ENCODE measurements at regions not wholly inside any gene's neighbourhood (a gene's known extent, or its start where the extent isn't known, plus 50 kb on each side); places are given as distances from the start of the nearest gene placed in this dataset.

GRCh38 chr10:78893217-78893616, 175.5 kb upstream of the ZMIZ1 start:
- Mint-ChIP-seq H3K27me3 (peaks cover 5% of the 10 kb centered on the region), H3K36me3 (ENCODE audit: low read depth) (no peaks in the 10 kb centered on the region), H3K4me1 (peaks cover 4% of the 10 kb centered on the region), H3K9me3 (peaks cover 3% of the 10 kb centered on the region), H3K27ac (no peak overlapping the region), H3K4me3 (no peak overlapping the region)
- no peak for DNase-seq
- intact Hi-C loops (cut with micrococcal nuclease) = no loop called here

DNA sequence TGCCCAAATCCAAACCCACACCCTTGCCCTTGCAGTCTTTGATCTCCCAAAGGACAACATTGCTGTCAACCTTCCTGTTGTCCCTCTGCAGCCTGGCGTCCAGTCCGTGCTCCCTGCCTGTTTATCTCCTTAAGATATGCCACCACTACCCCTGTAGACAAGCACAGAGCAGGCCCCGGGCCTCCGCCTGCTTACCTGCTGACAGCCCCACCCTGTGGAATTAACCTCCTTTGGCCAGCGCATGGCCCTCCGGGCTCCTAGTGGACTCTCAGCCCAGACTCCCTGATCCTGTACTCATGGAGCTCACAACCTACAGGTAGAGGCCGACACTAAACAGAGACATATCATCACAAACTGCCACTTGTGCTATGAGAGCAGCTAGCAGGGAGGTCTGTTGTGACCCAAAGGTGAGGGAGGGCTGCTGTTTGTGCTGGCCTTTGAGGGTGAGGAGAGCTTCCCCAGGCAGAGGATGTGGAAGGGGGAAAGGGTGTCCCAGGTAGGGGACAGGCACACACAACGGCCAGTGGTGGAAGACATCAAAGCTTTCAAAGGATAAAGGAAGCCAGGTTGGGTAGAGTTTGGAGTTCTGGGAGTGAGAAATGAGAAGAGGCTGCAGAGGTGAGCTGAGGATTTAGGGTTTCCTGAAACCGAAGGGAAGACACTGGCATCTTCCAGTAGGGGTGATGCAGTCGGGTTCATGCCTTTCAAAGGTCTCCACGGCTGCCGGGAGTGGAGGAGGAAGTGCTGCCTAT, 174.5 kb upstream of the ZMIZ1 start:
- H3K9me3 Mint-ChIP-seq = peaks cover 3% of the 10 kb centered on the region
- DNase-seq = no peak
- H3K4me3 Mint-ChIP-seq = no peak overlapping the region
- no peaks in the 10 kb centered on the region for H3K36me3 Mint-ChIP-seq (ENCODE audit: low read depth)
- intact Hi-C loops (cut with micrococcal nuclease) = no loop called here
- H3K27ac Mint-ChIP-seq = no peak overlapping the region
- H3K27me3 Mint-ChIP-seq = peaks cover 5% of the 10 kb centered on the region
- H3K4me1 Mint-ChIP-seq = peaks cover 4% of the 10 kb centered on the region

GRCh38 chr10:78894841-78895195, 173.9 kb upstream of the ZMIZ1 start:
- intact Hi-C loops (cut with micrococcal nuclease) = no loop called here
- H3K4me1 Mint-ChIP-seq = peaks cover 4% of the 10 kb centered on the region
- H3K36me3 Mint-ChIP-seq (ENCODE audit: low read depth) = no peaks in the 10 kb centered on the region
- peaks cover 3% of the 10 kb centered on the region for H3K9me3 Mint-ChIP-seq
- no peak overlapping the region for H3K4me3 Mint-ChIP-seq
- H3K27ac Mint-ChIP-seq = no peak overlapping the region
- DNase-seq = no peak
- H3K27me3 Mint-ChIP-seq = peaks cover 3% of the 10 kb centered on the region

- no peak overlapping the region for H3K4me3 Mint-ChIP-seq
- H3K9me3 Mint-ChIP-seq = peaks cover 3% of the 10 kb centered on the region
- H3K36me3 Mint-ChIP-seq (ENCODE audit: low read depth) = no peaks in the 10 kb centered on the region
- H3K27me3 Mint-ChIP-seq = peaks cover 3% of the 10 kb centered on the region
- no peak for DNase-seq
- intact Hi-C loops (cut with micrococcal nuclease) = no loop called here
- peaks cover 4% of the 10 kb centered on the region for H3K4me1 Mint-ChIP-seq
- no peak overlapping the region for H3K27ac Mint-ChIP-seq
These were observed 173.3 kb upstream of the ZMIZ1 start for GRCh38 chr10:78895469-78895868.

DNA sequence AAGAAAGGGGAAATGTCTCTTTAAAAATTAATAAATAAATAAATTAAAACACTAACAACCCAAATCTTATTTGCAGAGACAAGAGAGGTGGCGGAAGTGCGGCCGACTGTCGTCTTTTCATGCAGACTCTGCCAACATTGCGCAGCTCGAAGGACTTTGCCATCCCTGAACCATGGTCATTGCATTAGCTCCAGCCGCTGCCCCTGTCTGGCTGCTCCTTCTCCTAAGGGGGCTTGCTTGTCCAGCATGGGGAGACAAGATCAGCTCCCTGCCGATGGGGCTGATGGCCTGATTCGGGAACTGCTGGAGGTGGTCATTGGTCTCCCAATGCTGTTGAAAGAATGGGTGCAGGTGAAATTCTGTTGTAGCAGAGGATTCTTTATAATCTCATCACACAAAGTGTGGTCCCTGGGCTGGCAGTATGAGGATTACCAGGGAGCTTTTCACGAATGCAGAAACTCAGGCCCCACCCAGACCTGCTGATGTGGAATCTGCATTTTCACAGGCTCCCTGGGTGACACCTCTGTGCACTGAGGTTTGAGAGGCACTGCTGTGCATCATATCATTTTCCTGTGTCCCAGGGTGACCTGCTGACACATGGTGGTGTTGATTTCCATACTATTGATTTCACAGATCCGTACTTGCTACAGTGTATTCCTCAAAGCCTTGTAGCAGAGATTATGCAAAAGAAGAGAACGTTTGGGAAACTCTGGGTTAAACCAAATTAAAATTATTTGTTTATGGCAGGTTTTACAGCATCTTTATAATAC, 172.4 kb upstream of the ZMIZ1 start:
- no peak for DNase-seq
- Mint-ChIP-seq H3K9me3 (no peaks in the 10 kb centered on the region), H3K27ac (no peak overlapping the region), H3K36me3 (ENCODE audit: low read depth) (no peaks in the 10 kb centered on the region), H3K4me3 (no peak overlapping the region), H3K27me3 (no peaks in the 10 kb centered on the region), H3K4me1 (peaks cover 2% of the 10 kb centered on the region)
- intact Hi-C loops (cut with micrococcal nuclease) = no loop called here

- no peaks in the 10 kb centered on the region for H3K4me1 Mint-ChIP-seq
- no peaks in the 10 kb centered on the region for H3K36me3 Mint-ChIP-seq (ENCODE audit: low read depth)
- no peaks in the 10 kb centered on the region for H3K9me3 Mint-ChIP-seq
- H3K4me3 Mint-ChIP-seq = no peak overlapping the region
- H3K27me3 Mint-ChIP-seq = no peaks in the 10 kb centered on the region
- H3K27ac Mint-ChIP-seq = no peak overlapping the region
- no peak for DNase-seq
- intact Hi-C loops (cut with micrococcal nuclease) = no loop called here
These were observed 170.2 kb upstream of the ZMIZ1 start for GRCh38 chr10:78898341-78899097.

DNA sequence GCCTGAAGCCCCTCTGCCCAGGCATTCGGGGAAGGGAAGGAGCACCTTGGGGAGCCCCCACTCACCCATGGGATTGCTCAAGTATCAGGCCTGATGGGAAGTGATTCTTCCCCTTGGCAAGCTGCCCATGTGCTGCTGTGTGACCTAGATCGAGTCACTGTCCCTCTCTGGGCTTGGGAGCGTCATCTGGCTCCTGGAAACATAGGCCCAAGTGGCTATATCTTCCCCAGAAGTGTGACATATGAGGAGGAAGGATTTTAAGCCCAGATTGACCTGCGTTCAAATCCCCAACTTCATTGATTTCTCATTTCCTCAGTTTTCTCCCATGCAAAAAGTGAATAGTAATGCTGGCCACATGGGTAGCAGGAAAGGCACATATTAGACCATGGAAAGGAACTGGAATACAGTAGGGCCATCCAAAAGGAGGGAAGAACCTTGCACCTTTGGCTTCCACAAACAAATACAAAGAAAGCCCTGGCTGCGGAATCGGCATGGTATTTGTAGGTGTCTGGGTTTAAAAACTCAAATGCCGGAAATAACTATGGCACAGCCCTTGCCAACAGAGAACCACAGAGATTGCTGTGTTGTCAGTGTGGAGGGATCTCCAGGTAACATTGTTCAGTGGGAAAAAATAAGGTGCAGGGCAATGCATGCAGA, 169.5 kb upstream of the ZMIZ1 start:
- Mint-ChIP-seq H3K36me3 (ENCODE audit: low read depth) (no peaks in the 10 kb centered on the region), H3K9me3 (no peaks in the 10 kb centered on the region), H3K4me1 (no peaks in the 10 kb centered on the region), H3K27ac (no peak overlapping the region), H3K4me3 (no peak overlapping the region), H3K27me3 (no peaks in the 10 kb centered on the region)
- intact Hi-C loops (cut with micrococcal nuclease) = no loop called here
- no peak for DNase-seq

DNA sequence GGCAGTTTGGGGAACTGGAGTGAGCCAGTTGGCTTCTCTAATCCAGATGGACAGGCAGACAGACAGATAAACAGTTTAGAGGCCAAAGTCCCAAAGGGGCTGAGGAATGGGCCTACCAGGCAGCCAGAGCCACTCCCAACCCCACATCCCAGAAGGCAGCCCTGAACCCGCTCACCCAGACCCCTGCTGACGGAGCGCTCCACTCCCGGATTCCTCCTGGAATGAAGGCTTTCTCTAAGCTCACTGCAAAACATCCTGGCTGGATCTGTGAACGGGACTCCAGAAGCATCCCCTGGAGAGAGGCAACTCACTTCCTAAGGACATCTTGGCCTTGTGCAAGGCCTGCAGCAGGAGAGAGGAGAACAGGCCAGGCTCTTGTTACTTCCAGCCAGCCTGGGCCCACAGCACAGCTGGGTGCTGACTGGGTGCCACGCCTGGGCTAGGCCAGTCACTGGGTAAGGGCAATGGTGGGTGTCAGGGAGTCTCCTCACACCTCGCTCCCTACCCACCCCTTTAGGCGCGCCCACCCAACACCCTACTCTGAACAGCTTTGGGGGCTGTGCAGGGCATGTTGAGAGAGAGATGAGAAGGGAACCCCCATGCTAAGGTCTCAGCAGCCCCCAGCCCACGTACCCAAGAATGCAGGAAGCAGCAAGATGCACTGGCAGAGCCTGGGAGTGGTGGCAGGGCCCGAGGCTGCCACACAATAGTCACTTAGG, 168.6 kb upstream of the ZMIZ1 start:
- Mint-ChIP-seq H3K36me3 (ENCODE audit: low read depth) (no peaks in the 10 kb centered on the region), H3K4me1 (no peaks in the 10 kb centered on the region)

GRCh38 chr10:78900715-78901430, 167.9 kb upstream of the ZMIZ1 start:
- H3K4me1 Mint-ChIP-seq = no peaks in the 10 kb centered on the region
- no peak overlapping the region for H3K4me3 Mint-ChIP-seq
- no peaks in the 10 kb centered on the region for H3K27me3 Mint-ChIP-seq
- DNase-seq = no peak
- intact Hi-C loops (cut with micrococcal nuclease) = no loop called here
- no peaks in the 10 kb centered on the region for H3K9me3 Mint-ChIP-seq
- no peaks in the 10 kb centered on the region for H3K36me3 Mint-ChIP-seq (ENCODE audit: low read depth)
- H3K27ac Mint-ChIP-seq = no peak overlapping the region

More for the DNA sequence above, 168.6 kb upstream of the ZMIZ1 start:
- DNase-seq = no peak
- intact Hi-C loops (cut with micrococcal nuclease) = no loop called here
- H3K27me3 Mint-ChIP-seq = no peaks in the 10 kb centered on the region
- no peaks in the 10 kb centered on the region for H3K9me3 Mint-ChIP-seq
- no peak overlapping the region for H3K27ac Mint-ChIP-seq
- no peak overlapping the region for H3K4me3 Mint-ChIP-seq

- intact Hi-C loops (cut with micrococcal nuclease) = no loop called here
- H3K27me3 Mint-ChIP-seq = no peaks in the 10 kb centered on the region
- DNase-seq = no peak
- no peak overlapping the region for H3K4me3 Mint-ChIP-seq
- H3K27ac Mint-ChIP-seq = no peak overlapping the region
- H3K9me3 Mint-ChIP-seq = no peaks in the 10 kb centered on the region
- no peaks in the 10 kb centered on the region for H3K4me1 Mint-ChIP-seq
- H3K36me3 Mint-ChIP-seq (ENCODE audit: low read depth) = no peaks in the 10 kb centered on the region
These were observed 167.1 kb upstream of the ZMIZ1 start for GRCh38 chr10:78901694-78902093.

DNA sequence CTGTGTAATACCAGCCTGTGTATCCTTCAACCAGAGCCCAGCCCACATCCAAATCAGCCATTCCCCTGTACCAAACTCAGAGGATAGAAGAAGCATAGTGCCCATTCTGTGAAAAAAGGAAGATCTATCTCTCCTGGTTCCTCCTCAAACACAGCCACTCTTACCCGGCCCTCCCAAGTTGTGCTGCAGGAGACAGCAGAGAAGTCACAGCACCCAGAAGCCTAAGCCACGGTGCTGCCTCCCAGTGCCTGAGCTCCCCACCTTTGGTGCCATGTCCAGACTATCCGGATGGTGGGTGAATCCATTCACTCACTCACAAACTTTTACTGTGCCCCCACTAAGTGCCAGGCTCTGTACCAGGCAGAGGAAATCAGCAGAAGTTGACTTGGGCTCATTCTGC, 166.0 kb upstream of the ZMIZ1 start:
- H3K4me1 Mint-ChIP-seq = no peaks in the 10 kb centered on the region
- H3K36me3 Mint-ChIP-seq (ENCODE audit: low read depth) = no peaks in the 10 kb centered on the region
- H3K27ac Mint-ChIP-seq = no peak overlapping the region
- no peaks in the 10 kb centered on the region for H3K9me3 Mint-ChIP-seq
- no peaks in the 10 kb centered on the region for H3K27me3 Mint-ChIP-seq
- intact Hi-C loops (cut with micrococcal nuclease) = no loop called here
- no peak overlapping the region for H3K4me3 Mint-ChIP-seq
- no peak for DNase-seq

DNA sequence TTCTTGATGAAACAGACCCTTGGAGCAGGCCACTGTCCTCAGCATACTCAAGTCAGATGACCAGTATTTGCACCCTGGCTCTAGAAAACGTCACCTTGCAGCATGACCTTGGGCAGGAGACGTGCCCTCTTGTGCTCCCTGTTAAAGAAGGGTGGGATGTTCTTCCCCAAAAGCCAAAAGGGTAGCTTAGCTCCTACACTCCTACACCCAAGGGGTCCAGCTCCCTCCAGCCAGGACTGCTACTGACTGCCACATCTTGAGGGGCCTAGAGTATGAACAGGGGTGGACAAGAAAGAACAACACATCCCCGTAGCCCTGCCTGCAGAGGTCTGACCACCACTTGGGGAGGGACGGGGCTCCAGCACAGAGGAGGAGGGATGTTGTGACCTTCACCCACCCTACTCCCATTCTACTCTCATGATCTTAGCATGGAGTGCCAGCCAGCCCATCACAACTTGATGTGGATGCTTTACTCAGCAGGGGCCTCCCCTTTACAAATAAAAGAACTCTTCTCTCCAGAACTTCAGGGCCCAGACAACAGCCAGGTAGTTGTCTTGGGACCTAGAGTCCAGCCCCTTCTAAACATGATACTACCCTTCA, 165.3 kb upstream of the ZMIZ1 start:
- no peak overlapping the region for H3K4me3 Mint-ChIP-seq
- H3K27ac Mint-ChIP-seq = no peak overlapping the region
- no peaks in the 10 kb centered on the region for H3K27me3 Mint-ChIP-seq
- DNase-seq = no peak
- H3K4me1 Mint-ChIP-seq = no peaks in the 10 kb centered on the region
- H3K9me3 Mint-ChIP-seq = no peaks in the 10 kb centered on the region
- H3K36me3 Mint-ChIP-seq (ENCODE audit: low read depth) = no peaks in the 10 kb centered on the region
- intact Hi-C loops (cut with micrococcal nuclease) = no loop called here

GRCh38 chr10:78904196-78904595, 164.6 kb upstream of the ZMIZ1 start:
- no peak for DNase-seq
- Mint-ChIP-seq H3K4me3 (no peak overlapping the region), H3K4me1 (no peaks in the 10 kb centered on the region), H3K9me3 (no peaks in the 10 kb centered on the region), H3K36me3 (ENCODE audit: low read depth) (no peaks in the 10 kb centered on the region), H3K27ac (no peak overlapping the region), H3K27me3 (no peaks in the 10 kb centered on the region)
- intact Hi-C loops (cut with micrococcal nuclease) = no loop called here

Measured in activated CD4-positive, alpha-beta T cell treated with anti-CD3 and anti-CD28 coated beads, Interleukin-2, amount 10 ng/mL, durations not matched to agents 24 days and 14 days (primary cell).